Spleen (tissue), 7 donors: ENCODE measurements at regions not wholly inside any gene's neighbourhood (a gene's known extent, or its start where the extent isn't known, plus 50 kb on each side); places are given as distances from the start of the nearest gene placed in this dataset.

Experiments
- CTCF ChIP-seq, 11 experiments: fragments of 200-600 bp in 7 of 11; fragments of 450-650 bp in 4 of 11; sonication (generic) in 4 of 11; IDR thresholded peaks in 8 of 11; conservative IDR thresholded peaks in 3 of 11; 1 replicate in 7 of 11; 2 replicates in 4 of 11; pipeline versions ENCODE4 v1.4.0 to v1.8.0; 2016 to 2021; ENCODE audit warnings: antibody characterized with exemption in 11 of 11, inconsistent platforms in 4 of 11, mild to moderate bottlenecking in 1 of 11
- POLR2A ChIP-seq, 3 donors: fragments of 450-650 bp; IDR thresholded peaks; one replicate each; pipeline ENCODE4 v1.5.1; 2017; ENCODE audit warnings: antibody characterized with exemption in 3 of 3, mild to moderate bottlenecking in 1 of 3
- POLR2AphosphoS5 ChIP-seq, 3 donors: sonication (generic); formaldehyde crosslinking; IDR thresholded peaks; one replicate each; pipeline ENCODE4 v1.5.1; 2017; ENCODE audit warnings: antibody characterized with exemption in 3 of 3
- donor health status: DM: no; HTN: no; CAD: no; lungs with moderate emphysema.
- donor health status: DM: no; HTN: no; CAD: no.
- donor health status: DM: no; HTN: no; CAD: no.

- TF ChIP-seq CTCF (IDR thresholded peaks at IDR 0.05 in 8 of 11, conservative IDR thresholded peaks at IDR 0.05 in 3 of 11) (no peak), POLR2A (IDR thresholded peaks at IDR 0.05) (no peak), POLR2AphosphoS5 (IDR thresholded peaks at IDR 0.05) (no peak)
Measured at GRCh38 chr12:28027328-28027727, 54.8 kb upstream of the PTHLH start.
